D721Med (cell line): ENCODE measurements at regions not wholly inside any gene's neighbourhood (a gene's known extent, or its start where the extent isn't known, plus 50 kb on each side); places are given as distances from the start of the nearest gene placed in this dataset.
"Not testable (repeated sequence)": the region's sequence is repeated elsewhere in the genome, so short reads cannot be mapped to it uniquely, and the experiment has no call there.

Experiments
- DNase-seq: peaks from one replicate; pipeline ENCODE4 v3.0.0; 2011; ENCODE audit warnings: low spot score; ENCODE audit not compliant: insufficient read length
- FAIRE-seq: peaks from 2 replicates; lab custom pipeline; 2011; peaks lifted over from hg19 to GRCh38; lab: Jason Lieb, UNC
- TF ChIP-seq, protein P1 (sequence below): IDR thresholded peaks from 2 replicates; pipeline ENCODE4 v1.5.1; 2012; ENCODE audit warnings: mild to moderate bottlenecking, control low read depth; ENCODE audit not compliant: insufficient read depth; ENCODE audit errors: missing control alignments

DNA sequence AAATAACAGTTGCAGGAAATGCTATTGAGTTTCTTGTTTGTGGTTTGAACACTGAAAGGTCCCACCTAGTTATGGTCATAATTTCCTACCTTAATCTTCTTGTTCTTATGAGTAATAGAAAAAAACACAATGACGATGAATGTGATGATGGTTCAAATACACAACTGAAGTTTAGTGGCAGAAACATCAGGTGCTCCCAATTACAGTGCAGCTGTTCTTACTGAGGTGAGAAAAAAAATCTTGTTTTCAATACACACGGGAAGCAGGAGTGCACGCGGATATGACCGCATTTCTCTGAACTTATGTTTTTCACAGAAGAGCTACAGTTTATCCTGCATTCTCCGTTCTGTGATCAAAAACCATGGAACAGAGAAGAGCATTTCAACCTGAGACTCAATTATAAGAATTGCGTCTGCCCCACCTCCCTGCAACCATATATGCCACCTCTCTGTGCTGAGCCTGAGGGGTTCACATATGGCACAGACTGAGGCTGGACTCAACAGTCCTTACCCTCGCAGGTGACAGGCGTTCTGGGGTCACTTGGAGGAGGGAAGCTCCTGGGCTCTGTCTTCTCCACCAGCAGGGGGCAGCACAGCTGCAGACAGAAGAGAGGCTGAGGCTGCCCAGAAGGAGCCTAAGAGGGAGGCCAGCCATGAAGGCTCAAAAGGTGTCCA is 99.7 kb upstream of the IGLL5 start:
- FAIRE-seq: no peak
- TF ChIP-seq, protein P1, sequence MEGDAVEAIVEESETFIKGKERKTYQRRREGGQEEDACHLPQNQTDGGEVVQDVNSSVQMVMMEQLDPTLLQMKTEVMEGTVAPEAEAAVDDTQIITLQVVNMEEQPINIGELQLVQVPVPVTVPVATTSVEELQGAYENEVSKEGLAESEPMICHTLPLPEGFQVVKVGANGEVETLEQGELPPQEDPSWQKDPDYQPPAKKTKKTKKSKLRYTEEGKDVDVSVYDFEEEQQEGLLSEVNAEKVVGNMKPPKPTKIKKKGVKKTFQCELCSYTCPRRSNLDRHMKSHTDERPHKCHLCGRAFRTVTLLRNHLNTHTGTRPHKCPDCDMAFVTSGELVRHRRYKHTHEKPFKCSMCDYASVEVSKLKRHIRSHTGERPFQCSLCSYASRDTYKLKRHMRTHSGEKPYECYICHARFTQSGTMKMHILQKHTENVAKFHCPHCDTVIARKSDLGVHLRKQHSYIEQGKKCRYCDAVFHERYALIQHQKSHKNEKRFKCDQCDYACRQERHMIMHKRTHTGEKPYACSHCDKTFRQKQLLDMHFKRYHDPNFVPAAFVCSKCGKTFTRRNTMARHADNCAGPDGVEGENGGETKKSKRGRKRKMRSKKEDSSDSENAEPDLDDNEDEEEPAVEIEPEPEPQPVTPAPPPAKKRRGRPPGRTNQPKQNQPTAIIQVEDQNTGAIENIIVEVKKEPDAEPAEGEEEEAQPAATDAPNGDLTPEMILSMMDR: peak; percentile 68
- DNase-seq: peak; percentile 43

DNA sequence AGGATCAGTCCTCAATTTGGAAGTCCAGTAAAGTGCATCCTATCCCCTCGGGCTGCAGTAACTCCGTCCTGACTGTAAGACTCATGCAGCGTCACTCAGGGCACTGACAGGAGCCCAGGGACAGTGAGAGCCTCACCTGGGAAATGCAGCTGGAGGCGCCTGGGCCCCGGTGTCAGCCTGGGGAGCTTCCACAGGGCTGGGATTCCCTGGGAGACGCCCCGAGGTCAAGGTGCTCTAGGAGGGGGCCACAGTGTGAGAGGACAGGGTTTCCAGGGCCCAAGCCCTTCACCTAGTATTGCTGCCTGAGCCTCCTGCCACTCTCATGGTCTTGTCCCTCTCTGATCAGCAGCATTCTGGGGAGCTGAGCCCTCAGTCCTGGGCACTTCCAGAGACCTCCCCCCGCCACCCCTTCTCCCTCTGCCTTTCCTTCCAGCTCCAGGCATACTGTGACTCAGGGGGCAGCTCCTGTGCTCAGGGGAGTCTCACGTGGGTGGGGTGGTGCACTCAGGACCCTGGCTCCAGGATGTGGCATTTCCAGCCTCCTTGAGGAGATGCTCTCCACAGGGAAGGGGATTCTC is 99.1 kb upstream of the IGLL5 start:
- TF ChIP-seq, protein P1: no peak
- DNase-seq (no peak), FAIRE-seq (no peak)

DNA sequence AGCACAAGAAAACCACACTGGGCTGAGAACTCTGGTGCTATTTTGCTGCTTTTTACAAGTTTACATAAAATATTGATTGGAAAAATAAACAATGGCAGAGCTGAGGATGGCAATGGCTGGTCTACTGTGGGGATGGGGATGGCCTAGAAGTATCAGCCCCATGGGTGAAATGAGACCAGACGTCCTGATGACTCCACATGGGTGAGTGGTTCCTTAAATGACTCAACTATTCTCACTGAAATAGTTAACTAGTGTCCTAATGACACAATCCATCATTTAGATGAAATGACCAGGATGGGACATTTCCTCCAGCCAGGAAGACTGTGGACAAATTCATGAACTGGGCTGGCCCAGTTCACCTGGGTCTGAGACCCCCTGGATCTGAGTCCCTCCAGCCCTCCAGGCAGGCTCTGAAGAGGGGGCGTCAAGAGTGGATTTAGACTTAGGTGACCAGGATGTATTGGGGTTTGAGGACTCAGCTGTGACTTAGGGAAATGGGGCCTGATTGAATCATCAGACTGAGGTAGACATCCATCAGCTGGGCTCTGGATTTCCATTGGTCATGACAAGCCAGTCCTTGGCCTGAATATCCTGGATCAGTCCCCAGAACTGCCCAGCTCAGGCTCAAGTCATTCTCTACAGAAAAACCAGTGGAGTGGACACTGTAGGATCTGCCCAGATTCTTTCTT is 98.2 kb upstream of the IGLL5 start:
- TF ChIP-seq, protein P1: no peak
- FAIRE-seq (no peak), DNase-seq (no peak)

DNA sequence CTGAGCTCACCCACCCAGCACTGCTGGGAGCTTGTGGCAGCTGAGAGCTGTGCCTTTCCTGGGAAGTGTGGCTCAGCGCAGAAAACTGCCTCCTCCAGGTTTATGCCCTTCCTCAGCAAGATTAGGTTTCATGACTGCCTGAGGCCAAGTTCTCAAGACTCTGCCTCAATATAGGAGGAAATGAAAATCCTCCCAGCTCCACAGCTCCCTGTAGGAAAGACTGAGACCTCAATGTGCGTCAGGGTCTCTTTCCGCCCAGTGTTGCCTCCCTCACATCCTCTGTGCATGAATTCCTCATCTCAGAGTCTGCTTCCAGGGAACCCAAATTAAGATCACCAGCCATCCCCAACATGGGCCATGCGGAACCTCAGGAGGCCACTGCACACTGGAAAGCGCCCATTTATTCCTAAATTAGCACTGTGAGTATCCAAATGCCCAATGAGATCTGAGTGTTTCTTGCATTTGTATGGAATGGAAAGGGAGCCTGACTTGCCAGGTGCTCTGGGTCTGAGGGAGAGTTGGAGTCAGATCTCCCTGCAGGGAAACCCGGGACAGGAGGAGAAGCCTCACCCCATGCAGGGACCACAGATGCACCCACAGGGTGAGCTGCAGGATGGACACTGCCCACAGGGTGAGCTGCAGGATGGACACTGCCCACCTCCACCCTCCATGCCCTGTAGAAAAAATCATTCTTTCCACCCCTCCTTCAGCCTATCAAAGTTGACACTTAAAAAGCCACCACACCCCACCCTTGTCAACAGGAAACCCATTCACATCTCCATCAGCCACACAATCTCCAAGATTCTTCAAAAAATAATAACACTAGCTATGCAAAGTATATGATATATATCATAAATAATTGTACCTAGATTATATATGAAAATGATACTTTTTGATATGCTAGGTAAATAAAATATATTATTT is 97.4 kb upstream of the IGLL5 start:
- TF ChIP-seq, protein P1: no peak
- DNase-seq (no peak), FAIRE-seq (no peak)

DNA sequence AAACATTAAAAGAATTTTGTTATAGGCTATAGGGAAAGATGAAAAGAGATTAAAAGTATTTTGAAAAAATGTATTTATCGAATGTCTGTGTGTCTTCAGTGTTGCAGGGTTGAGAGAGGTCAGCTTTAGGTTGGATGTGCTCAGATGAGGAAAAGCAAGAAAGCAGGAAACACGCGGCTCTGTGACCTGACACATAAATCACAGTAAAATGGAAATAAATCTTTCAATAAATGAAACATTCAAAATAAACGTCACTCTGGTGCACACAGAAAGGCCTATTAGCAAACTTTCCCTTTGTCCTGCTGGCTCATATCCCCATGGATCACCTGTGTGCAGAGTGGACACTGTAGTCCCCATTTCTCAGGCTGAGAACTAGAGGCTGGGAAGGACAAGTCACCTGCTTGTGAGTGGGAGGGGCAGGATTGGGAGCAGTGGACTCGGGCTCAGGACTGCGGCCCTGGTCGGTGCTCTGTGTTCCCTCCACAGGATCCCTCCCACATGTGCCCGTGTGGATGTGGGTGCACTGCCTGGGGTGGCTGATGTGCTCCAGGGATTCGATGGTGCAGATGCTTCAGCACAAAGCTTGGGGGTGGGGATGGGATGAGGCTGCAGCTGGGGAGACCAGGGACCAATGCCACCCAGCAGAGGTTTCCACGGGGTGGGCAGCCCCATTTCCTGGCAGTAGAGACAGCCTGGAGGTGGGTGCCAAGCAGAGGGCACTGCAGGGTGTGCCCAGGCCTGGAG is 96.0 kb upstream of the IGLL5 start:
- TF ChIP-seq, protein P1: no peak
- no peak for DNase-seq
- no peak for FAIRE-seq

DNA sequence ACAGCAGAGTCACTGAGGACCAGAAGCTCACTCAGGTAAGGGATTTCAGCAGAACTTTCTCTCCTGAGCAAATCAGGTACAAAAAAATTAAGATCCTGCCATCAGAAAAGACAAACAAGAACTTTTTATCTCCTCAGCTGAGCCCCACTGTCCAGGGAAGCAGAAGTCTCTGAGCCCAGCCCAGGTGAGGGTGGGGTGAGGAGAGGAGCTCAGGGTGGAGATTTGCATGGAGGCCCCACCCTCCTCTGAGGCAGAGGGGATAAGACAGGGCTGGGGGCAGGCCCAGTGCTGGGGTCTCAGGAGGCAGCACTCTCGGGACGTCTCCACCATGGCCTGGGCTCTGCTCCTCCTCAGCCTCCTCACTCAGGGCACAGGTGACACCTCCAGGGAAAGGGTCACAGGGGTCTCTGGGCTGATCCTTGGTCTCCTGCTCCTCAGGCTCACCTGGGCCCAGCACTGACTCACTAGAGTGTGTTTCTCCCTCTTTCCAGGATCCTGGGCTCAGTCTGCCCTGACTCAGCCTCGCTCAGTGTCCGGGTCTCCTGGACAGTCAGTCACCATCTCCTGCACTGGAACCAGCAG is 95.3 kb upstream of the IGLL5 start:
- not testable (repeated sequence) for DNase-seq, FAIRE-seq

DNA sequence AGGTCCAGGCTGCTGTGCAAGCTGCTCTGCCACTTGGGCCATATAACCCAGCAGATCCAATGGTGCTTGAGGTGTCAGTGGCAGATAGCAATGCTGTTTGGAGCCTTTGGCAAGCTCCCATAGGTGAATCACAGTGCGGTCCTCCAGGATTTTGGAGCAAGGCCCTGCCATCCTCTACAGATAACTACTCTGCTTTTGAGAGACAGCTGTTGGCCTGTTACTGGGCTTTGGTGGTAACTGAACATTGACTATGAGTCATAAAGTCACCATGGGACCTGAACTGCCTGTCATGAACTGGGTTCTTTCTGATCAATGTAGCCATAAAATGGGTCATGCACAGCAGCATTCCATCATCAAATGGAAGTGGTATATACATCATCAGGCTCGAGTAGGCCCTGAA is 92.0 kb upstream of the IGLL5 start:
- DNase-seq, FAIRE-seq: not testable (repeated sequence)
